GM12891 (cell line): ENCODE measurements at regions not wholly inside any gene's neighbourhood (a gene's known extent, or its start where the extent isn't known, plus 50 kb on each side); places are given as distances from the start of the nearest gene placed in this dataset.

Experiments used
- DNase-seq: peaks from one replicate; pipeline ENCODE4 v3.0.0; 2011; ENCODE audit warnings: low spot score; ENCODE audit not compliant: insufficient read length
- FAIRE-seq: peaks from 2 replicates; lab custom pipeline; 2011; peaks lifted over from hg19 to GRCh38; lab: Jason Lieb, UNC
- PAX5 ChIP-seq: IDR thresholded peaks from 2 replicates; pipeline ENCODE4 v1.6.1; 2011; ENCODE audit warnings: low read length, moderate library complexity, mild to moderate bottlenecking; ENCODE audit not compliant: insufficient read depth, severe bottlenecking
- POLR2A ChIP-seq: IDR thresholded peaks from 2 replicates; pipeline ENCODE4 v1.6.1; 2011; ENCODE audit warnings: low read depth, low read length, control low read depth
- POLR2AphosphoS5 ChIP-seq: IDR thresholded peaks from 2 replicates; pipeline ENCODE4 v1.6.1; 2011; ENCODE audit warnings: low read depth, low read length, control low read depth
- POU2F2 ChIP-seq: IDR thresholded peaks from 2 replicates; pipeline ENCODE4 v1.6.1; 2011; ENCODE audit warnings: low read depth, mild to moderate bottlenecking, control low read depth, low read length, moderate library complexity
- SPI1 ChIP-seq: IDR thresholded peaks from 2 replicates; pipeline ENCODE4 v1.6.1; 2011; ENCODE audit warnings: low read depth, low read length, control low read depth
- TAF1 ChIP-seq: IDR thresholded peaks from 2 replicates; pipeline ENCODE4 v1.6.1; 2011; ENCODE audit warnings: low read depth, low read length, control low read depth

DNA sequence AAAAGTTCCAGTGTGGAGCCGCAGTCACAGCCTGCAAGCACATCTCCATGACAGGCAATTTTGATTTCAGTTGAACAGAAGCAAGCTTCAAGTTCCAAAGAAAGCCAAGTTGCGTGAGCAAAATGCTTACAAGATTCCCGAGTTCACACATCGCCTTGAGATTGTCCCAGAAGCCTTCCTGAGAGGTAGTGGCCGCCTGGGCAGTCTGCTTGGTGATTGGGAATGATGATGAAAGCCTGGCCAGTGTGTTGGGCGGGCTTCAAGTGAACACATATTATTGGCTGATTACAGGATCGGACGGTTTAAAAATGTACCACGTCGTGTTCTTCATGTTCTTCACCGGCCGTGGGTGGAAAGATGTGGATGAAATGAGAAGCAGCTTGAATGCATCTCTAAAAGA is 185.5 kb downstream of the FOXL1 start:
- no peak for DNase-seq
- no peak for TF ChIP-seq PAX5
- TF ChIP-seq POU2F2 = no peak
- TF ChIP-seq POLR2A = no peak
- no peak for TF ChIP-seq POLR2AphosphoS5
- TF ChIP-seq TAF1 = no peak
- no peak for TF ChIP-seq SPI1
- FAIRE-seq = no peak

DNA sequence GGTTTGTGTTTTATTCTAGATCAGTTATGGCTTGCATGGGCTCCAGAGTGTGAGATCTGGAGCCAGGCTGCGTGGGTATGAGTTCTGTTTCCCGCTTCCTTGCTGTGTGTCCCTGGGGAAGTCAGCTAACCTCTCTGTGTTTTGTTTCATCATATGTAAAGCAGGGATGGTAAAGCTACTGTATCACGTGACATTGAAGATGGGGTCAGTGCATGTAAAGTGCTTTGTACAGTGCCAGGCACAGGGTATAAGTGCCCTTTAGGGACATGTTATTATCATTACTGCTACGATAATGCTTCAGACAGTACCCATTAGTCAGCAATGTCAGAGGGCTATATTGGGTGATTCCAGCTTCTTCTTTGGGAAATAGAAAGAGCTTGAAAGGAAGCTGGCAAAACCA is 186.2 kb downstream of the FOXL1 start:
- FAIRE-seq (no peak), DNase-seq (no peak)
- TF ChIP-seq TAF1 = no peak

DNA sequence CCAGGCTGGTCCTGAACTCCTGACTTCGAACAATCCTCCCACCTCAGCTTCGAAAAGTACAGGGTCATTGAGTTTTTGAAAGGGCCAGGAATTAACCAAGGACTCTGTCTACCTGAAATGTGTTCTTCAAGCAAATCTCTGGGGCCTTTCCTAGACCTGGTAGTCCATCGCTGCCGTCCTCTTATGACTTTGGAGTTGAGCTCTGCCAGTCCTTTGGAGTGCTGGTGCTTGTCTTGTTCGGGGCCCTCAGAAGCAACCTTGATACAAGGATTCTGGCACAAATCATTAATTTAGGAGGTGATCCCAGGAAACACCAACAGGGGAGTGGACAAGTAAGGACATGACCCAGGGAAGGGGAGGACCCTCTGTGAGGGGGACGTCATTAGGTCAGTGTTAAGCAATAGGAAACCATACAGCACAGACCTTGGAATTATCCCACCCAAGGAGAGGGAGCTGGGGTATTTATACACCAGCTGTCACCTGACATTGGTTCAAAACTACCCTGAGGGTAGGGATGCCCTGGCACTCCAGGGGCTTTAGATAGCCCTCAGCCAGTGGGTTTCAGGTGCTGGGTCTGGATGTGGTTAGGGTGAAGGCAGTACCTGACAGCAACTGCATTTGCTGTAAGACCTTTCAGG is 187.2 kb downstream of the FOXL1 start:
- TF ChIP-seq POLR2A (no peak), PAX5 (no peak), SPI1 (no peak), POU2F2 (no peak), POLR2AphosphoS5 (no peak), TAF1 (no peak)
- DNase-seq (no peak), FAIRE-seq (no peak)

DNA sequence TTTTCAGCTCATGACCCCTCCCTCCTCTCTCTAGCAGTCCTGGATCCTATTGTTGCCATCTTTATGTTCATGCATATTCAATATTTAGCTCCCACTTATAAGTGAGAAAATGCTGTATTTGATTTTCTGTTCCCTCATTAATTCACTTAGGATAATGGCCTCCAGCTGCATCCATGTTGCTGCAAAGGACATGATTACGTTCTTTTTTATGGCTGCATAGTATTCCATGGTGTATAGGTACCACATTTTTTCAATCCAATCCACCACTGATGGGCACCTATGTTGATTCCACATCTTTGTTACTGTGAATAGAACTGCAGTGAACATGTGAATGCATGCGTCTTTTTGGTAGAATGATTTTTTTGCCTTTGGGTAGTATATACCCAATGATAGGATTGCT is 188.4 kb downstream of the FOXL1 start:
- no peak for FAIRE-seq
- DNase-seq = no peak
- TF ChIP-seq POU2F2 (no peak), PAX5 (no peak), TAF1 (no peak), POLR2AphosphoS5 (no peak), POLR2A (no peak), SPI1 (no peak)

DNA sequence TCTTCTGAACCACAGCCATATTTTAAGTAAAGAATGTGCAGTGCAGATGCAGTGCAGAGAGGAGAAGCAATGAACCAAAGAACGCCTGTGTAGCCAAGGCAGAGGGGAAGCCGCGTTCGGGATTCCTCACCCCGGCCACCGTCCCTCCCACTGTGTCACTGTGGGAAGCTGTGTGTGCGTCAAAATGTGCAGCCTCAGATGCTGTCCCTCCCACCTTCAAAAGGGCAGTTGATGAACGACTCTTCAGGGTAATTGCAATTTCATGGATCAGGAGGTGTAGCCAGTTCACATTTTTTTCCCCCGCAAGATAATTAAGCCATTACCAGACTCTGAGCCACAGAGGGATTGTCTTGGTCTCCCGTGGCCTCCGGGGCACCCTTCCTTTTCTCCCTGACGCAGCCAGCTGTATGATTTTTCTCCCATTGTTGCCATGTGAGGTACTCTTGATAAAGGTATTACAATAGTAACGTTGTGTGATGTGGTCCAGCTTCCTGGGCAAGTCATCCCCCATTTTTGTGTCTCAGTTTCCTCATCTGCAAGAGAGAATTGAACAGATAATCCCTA is 190.0 kb downstream of the FOXL1 start:
- TF ChIP-seq PAX5 = no peak
- no peak for DNase-seq
- no peak for FAIRE-seq

DNA sequence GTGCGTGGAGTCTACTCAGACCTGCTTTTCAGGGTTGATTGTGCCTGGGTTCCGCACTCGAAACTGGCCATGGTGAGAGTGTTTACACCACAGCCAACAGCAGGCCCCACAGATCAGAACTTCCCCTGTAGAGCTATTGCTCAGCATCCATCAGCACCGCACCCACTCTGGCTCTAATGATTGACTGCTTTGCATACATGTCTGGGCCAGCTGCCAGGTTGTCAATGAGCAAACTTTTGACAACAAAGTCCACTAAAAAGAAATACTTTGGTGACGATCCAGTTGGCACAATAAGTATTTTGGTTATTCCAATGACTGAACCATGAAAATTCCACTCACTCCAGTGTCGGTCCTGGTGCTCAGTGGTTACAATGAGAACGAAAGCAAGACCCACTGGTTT is 190.7 kb downstream of the FOXL1 start:
- DNase-seq (no peak), FAIRE-seq (no peak)
- TF ChIP-seq POLR2A (no peak), SPI1 (no peak), PAX5 (no peak), POU2F2 (no peak)

DNA sequence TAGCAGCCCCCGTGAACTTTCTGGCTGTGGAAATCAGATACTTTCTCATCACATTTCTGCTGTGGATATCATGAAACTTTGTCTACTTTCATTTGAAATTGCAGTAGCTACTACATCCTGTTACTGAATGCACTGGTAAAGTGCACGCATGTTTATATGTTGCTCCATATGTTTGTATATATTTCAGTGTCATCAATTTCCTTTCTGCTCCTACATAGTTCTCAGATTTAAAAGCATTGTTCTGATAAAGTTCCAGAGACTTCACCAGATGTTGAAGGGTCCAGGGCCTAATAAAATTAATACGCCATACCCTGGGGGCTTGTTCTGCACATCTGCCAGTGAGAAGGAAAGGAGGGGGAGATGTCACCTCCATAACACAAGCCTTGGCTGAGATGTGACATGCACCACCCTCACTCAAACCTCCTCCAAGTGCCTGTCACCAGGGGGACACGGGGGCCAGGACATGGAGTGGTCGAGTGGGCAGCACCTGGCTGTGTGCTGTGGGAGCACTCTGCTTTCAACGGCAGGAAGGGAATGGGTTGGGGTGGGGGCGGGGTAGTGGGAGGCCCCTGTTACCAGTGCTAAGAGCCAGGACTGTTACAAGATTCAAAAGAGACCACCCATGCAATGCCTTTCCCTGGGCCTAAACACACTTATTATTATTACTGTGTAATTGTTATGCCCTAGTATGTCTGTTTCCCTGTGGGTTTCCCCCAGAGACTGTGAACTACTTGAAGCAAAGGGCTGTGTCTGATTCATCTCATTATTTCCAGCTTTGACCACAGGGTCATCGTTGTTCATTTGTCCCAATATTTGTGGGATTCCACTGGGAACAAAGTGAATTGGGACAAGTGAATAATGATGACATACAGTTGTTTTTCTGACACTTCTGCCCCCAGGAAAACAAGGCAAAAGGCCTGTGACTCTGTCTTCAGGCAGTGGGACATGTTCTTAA is 193.4 kb downstream of the FOXL1 start:
- TF ChIP-seq PAX5 = no peak
- no peak for FAIRE-seq

DNA sequence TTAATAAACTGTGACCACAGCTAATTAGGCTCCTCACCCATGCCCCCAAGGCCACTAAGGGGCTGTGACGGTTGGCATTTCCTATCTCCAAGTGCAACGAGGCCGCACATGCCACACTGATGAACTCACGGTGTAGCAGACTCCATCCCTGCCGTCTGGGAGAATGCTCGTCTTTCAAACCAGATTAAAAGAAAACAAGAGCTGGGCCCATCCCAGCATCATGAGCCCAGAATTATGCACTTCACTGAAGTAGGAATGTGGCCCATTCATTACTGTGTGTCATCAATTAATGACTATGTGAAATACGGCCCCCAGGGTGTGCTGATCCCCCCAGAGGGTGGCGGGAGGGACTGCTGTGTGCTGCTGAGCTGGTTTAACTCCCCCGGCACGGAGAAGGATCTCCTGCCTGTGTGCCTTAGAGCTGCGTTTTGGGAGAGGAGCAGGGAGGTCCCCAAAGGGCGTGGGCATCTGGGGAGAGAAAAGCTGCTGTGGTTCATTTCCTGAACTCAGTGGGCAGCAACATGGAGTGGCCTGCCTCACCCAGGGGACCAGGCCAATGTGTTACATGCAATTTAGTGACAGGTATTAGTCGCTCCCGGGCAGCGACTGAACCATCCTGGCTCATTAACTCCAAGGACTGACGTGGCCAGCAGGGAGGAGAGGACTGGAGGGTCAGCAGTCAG is 194.5 kb downstream of the FOXL1 start:
- DNase-seq = no peak
- TF ChIP-seq POLR2AphosphoS5 = no peak
- no peak for TF ChIP-seq TAF1
- no peak for TF ChIP-seq POLR2A
- no peak for TF ChIP-seq SPI1
- TF ChIP-seq PAX5 = no peak
- TF ChIP-seq POU2F2 = no peak
- FAIRE-seq = no peak

More for the DNA sequence above, 193.4 kb downstream of the FOXL1 start:
- no peak for DNase-seq

DNA sequence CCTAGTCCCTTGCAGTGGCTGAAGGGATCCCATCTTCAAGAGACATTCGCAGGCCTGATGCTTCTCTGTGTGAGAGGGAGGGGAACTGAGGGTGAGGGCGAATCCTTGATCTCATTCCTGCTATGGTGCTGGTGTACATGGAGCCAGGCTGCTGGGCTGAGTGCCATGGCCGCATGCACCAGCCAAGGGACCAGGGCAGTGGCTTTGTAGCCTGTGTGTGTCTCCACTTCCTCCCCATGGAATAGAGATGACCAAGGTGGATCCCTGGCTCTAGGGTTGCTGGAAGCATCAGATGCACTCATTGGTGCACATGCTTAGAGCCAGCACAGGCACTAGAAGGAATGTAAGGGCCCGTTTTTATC is 195.0 kb downstream of the FOXL1 start:
- no peak for DNase-seq
- no peak for FAIRE-seq
- TF ChIP-seq POLR2AphosphoS5 (no peak), POLR2A (no peak), POU2F2 (no peak), PAX5 (no peak), TAF1 (no peak), SPI1 (no peak)

DNA sequence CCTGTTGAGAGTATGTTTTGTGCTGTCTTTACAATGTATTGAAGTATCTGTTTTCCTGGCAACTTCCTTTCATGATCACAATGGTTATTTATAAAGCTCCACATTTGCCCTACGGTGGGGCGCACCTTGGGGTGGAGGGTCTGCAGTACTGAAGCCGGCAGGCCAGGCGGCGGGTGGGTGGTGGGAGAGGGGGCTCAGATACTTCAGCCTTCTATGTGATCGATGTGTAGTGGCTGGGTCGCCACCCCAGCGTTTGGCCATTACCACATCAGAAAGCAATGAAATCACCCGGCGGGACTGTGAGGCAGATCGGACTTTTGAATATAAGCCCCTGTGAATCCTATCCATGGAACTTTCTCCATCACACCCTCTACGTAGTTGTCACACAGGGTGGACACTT is 196.6 kb downstream of the FOXL1 start:
- TF ChIP-seq POLR2A = no peak
- TF ChIP-seq POLR2AphosphoS5 = no peak
- no peak for TF ChIP-seq POU2F2
- no peak for TF ChIP-seq SPI1
- no peak for TF ChIP-seq TAF1
- no peak for TF ChIP-seq PAX5
- DNase-seq (no peak), FAIRE-seq (no peak)
